WTC11 (cell line): ENCODE measurements at regions not wholly inside any gene's neighbourhood (a gene's known extent, or its start where the extent isn't known, plus 50 kb on each side); places are given as distances from the start of the nearest gene placed in this dataset.

Source experiments
- ATAC-seq: fragments of 200-7000 bp; cut with Tn5 transposase; 2 replicates; pipeline ENCODE4 v1.10.0; 2021; ENCODE audit warnings: mild to moderate bottlenecking, moderate library complexity
- CTCF ChIA-PET: fragments of 300-600 bp; sonication (Branson Sonifier 250); formaldehyde crosslinking; loops from one replicate; lab custom pipeline; 2021; ENCODE audit warnings: antibody characterized with exemption; lab: Charles Lee
- POLR2A ChIA-PET: fragments of 350-600 bp; sonication (Branson Sonifier 250); formaldehyde crosslinking; loops from one replicate; lab custom pipeline; 2021; ENCODE audit warnings: antibody characterized with exemption; lab: Charles Lee
- DNase-seq: peaks from one replicate; pipeline ENCODE4 v3.0.0; 2021; ENCODE audit warnings: low spot score
- H3K27ac Mint-ChIP-seq: 2 replicates; pipeline ENCODE4 v1.8.0; 2021; ENCODE audit warnings: mixed read lengths
- H3K27me3 Mint-ChIP-seq: 2 replicates; pipeline ENCODE4 v1.8.0; 2021; ENCODE audit warnings: low read depth, mild to moderate bottlenecking, moderate library complexity, mixed read lengths
- H3K36me3 Mint-ChIP-seq: 2 replicates; pipeline ENCODE4 v1.8.0; 2021; ENCODE audit warnings: mixed read lengths
- H3K4me1 Mint-ChIP-seq: 2 replicates; pipeline ENCODE4 v1.8.0; 2022; ENCODE audit warnings: mixed read lengths
- H3K4me3 Mint-ChIP-seq: 2 replicates; pipeline ENCODE4 v1.8.0; 2021; ENCODE audit warnings: mild to moderate bottlenecking, moderate library complexity, mixed read lengths
- H3K9me3 Mint-ChIP-seq: 2 replicates; pipeline ENCODE4 v1.8.0; 2021; ENCODE audit warnings: mixed read lengths
- CBFB ChIP-seq: sonication (generic); formaldehyde crosslinking; IDR thresholded peaks from 2 replicates; pipeline ENCODE4 v1.8.1; 2022; ENCODE audit warnings: mild to moderate bottlenecking, low read depth, missing genetic modification reagents
- FOXJ3 ChIP-seq: sonication (generic); formaldehyde crosslinking; IDR thresholded peaks from 2 replicates; pipeline ENCODE4 v1.9.0; 2021; ENCODE audit warnings: missing genetic modification reagents, mild to moderate bottlenecking, borderline replicate concordance
- GABPB1 ChIP-seq: sonication (generic); formaldehyde crosslinking; IDR thresholded peaks from 2 replicates; pipeline ENCODE4 v1.8.1; 2023; ENCODE audit warnings: mild to moderate bottlenecking, missing genetic modification reagents
- GRHL2 ChIP-seq: fragments of 250-450 bp; sonication (Bioruptor Pico); IDR thresholded peaks from 2 replicates; pipeline ENCODE4 v1.8.0; 2022; ENCODE audit warnings: mild to moderate bottlenecking, moderate library complexity; ENCODE audit not compliant: insufficient replicate concordance, severe bottlenecking
- KAT7 ChIP-seq: sonication (generic); formaldehyde crosslinking; IDR thresholded peaks from 2 replicates; pipeline ENCODE4 v1.8.1; 2023; ENCODE audit warnings: missing genetic modification reagents, mild to moderate bottlenecking, borderline replicate concordance
- NFATC4 ChIP-seq: fragments of 250-450 bp; sonication (Bioruptor Pico); IDR thresholded peaks from 2 replicates; pipeline ENCODE4 v1.9.0; 2021; ENCODE audit warnings: mild to moderate bottlenecking
- NFYB ChIP-seq: sonication (generic); formaldehyde crosslinking; conservative IDR thresholded peaks from 2 replicates; pipeline ENCODE4 v1.8.0; 2022; ENCODE audit warnings: low read depth, missing genetic modification reagents
- NR1H2 ChIP-seq: sonication (generic); formaldehyde crosslinking; IDR thresholded peaks from 2 replicates; pipeline ENCODE4 v1.9.0; 2021; ENCODE audit warnings: mild to moderate bottlenecking, moderate library complexity, missing genetic modification reagents
- NR3C1 ChIP-seq: sonication (generic); formaldehyde crosslinking; conservative IDR thresholded peaks from 2 replicates; pipeline ENCODE4 v1.8.1; 2023; ENCODE audit warnings: low read depth, mild to moderate bottlenecking, missing genetic modification reagents
- OVOL2 ChIP-seq: fragments of 250-450 bp; sonication (Bioruptor Pico); IDR thresholded peaks from 2 replicates; pipeline ENCODE4 v1.9.0; 2021; ENCODE audit warnings: mild to moderate bottlenecking, borderline replicate concordance
- SP1 ChIP-seq: sonication (generic); formaldehyde crosslinking; conservative IDR thresholded peaks from 2 replicates; pipeline ENCODE4 v1.8.1; 2022; ENCODE audit warnings: missing genetic modification reagents
- ZNF232 ChIP-seq: sonication (generic); formaldehyde crosslinking; IDR thresholded peaks from 2 replicates; pipeline ENCODE4 v1.8.0; 2022; ENCODE audit warnings: mild to moderate bottlenecking, missing genetic modification reagents
- ZNF317 ChIP-seq: sonication (generic); formaldehyde crosslinking; IDR thresholded peaks from 2 replicates; pipeline ENCODE4 v1.8.1; 2023; ENCODE audit warnings: low read depth, mild to moderate bottlenecking, moderate library complexity, missing genetic modification reagents, borderline replicate concordance
- TF ChIP-seq, protein P1 (sequence below): sonication (generic); formaldehyde crosslinking; IDR thresholded peaks from 2 replicates; pipeline ENCODE4 v1.8.0; 2022; ENCODE audit warnings: mild to moderate bottlenecking, missing genetic modification reagents
- TF ChIP-seq, protein P2 (sequence below): fragments of 250-450 bp; sonication (Bioruptor Pico); IDR thresholded peaks from 2 replicates; pipeline ENCODE4 v1.9.0; 2021; ENCODE audit warnings: moderate library complexity, mild to moderate bottlenecking, inconsistent platforms, borderline replicate concordance
- TF ChIP-seq, protein P3 (sequence below): sonication (generic); formaldehyde crosslinking; IDR thresholded peaks from 2 replicates; pipeline ENCODE4 v1.8.1; 2023; ENCODE audit warnings: mild to moderate bottlenecking, missing genetic modification reagents, borderline replicate concordance
- TF ChIP-seq, protein P4 (sequence below): sonication (generic); formaldehyde crosslinking; IDR thresholded peaks from 2 replicates; pipeline ENCODE4 v1.8.1; 2022; ENCODE audit warnings: missing genetic modification reagents, borderline replicate concordance
- TF ChIP-seq, protein P5 (sequence below): sonication (generic); formaldehyde crosslinking; IDR thresholded peaks from 2 replicates; pipeline ENCODE4 v1.8.1; 2022; ENCODE audit warnings: mild to moderate bottlenecking, moderate library complexity, missing genetic modification reagents

DNA sequence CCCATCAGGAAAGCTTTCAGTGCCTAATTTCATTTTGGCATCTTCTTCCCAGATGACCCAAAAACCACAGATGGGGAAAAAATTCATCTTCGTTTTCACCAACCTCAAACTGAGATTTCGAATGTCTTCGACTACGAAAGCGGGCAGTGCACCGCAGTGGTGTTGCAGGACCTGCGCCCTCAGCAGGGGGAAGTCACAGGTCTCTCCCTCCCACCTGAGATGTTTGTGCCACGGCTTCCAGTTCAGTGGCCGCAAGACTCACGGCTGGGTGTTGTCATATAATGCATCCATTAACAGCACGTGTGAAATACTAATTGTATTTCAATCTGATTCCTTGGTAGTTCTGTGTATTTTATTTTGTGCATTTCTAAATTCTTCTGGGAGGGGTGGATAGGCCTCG, 66.2 kb upstream of the SALL3 start:
- H3K27me3 Mint-ChIP-seq: no peaks in the 10 kb centered on the region; the same call in 1 of the 2 replicates
- CTCF ChIA-PET: no interaction called here
- ATAC-seq (no peak), DNase-seq (no peak)
- POLR2A ChIA-PET: interaction anchor here (0.6 kb wide), 1 partner anchor 1154 kb away, joined by 3 read pairs; no protein-coding TSS in a partner anchor
- no peak for TF ChIP-seq FOXJ3 (CRISPR knock-in tag)
- H3K9me3 Mint-ChIP-seq: peaks cover 17% of the 10 kb centered on the region
- no peak overlapping the region for H3K4me3 Mint-ChIP-seq
- H3K4me1 Mint-ChIP-seq: no peaks in the 10 kb centered on the region
- H3K36me3 Mint-ChIP-seq: peaks cover 4% of the 10 kb centered on the region; the same call in 1 of the 2 replicates
- no peak overlapping the region for H3K27ac Mint-ChIP-seq

DNA sequence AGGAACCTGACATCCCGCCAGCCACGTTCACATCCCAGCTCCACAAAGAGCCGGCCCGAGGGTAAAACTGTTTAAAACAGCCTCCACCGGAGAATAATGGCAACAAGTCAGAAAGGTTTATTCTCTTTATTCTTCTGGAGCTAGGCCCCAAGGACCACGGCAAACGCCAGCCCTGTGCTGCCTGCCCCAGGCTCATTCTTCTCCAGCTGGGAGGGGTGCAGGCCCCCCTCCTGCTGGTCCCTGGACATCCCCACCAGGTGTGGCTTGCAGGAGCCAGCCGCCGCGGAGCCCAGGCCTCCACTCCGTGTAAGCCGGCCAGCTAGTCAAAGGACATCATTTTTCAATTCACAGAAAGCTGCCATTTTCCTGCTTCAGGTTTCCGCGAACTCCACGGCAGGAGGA, 65.8 kb upstream of the SALL3 start:
- Mint-ChIP-seq H3K27ac (no peak overlapping the region), H3K27me3 (no peaks in the 10 kb centered on the region; the same call in 1 of the 2 replicates), H3K9me3 (peaks cover 21% of the 10 kb centered on the region), H3K4me3 (no peak overlapping the region), H3K4me1 (no peaks in the 10 kb centered on the region), H3K36me3 (peaks cover 4% of the 10 kb centered on the region; the same call in 1 of the 2 replicates)
- CTCF ChIA-PET: no interaction called here
- POLR2A ChIA-PET: interaction anchor here (0.6 kb wide), 1 partner anchor 1154 kb away, joined by 3 read pairs; no protein-coding TSS in a partner anchor
- DNase-seq: no peak
- ATAC-seq: no peak
- TF ChIP-seq, protein P1, sequence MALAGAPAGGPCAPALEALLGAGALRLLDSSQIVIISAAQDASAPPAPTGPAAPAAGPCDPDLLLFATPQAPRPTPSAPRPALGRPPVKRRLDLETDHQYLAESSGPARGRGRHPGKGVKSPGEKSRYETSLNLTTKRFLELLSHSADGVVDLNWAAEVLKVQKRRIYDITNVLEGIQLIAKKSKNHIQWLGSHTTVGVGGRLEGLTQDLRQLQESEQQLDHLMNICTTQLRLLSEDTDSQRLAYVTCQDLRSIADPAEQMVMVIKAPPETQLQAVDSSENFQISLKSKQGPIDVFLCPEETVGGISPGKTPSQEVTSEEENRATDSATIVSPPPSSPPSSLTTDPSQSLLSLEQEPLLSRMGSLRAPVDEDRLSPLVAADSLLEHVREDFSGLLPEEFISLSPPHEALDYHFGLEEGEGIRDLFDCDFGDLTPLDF: no peak

DNA sequence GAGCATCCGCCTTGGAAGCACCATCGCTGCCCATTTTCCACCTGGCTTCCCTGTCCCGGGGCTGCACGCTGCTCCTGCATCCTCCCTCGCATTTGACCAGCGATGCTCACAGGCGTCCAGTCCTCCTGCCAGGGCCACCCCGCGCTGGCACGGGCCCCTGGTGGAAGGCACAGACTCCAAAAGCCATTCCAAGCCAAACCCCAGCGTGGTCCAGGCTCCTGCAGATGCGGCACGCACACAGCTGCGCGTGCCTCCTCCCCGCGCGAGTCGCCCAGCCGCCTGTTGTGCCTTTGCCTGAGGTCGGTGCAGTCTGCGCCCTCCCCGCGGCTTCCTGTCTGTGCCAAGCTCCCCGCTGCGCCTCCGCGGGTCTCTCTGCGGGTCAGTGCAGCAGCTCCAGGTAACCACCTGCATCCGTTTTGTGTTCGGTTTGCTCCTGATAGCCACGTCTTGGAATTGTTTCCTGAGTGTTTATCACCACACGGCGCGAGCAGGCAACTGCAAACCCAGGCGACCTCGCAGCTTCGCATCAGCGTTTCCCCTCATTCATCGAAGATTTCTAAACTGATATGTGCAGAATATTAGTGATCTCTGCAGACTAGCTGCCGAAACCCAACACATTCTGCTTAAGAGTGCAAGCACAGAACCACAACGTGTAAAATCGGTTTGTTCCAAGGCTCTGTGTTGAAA, 65.2 kb upstream of the SALL3 start:
- Mint-ChIP-seq H3K36me3 (peaks cover 4% of the 10 kb centered on the region; the same call in 1 of the 2 replicates), H3K27ac (no peak overlapping the region), H3K4me3 (no peak overlapping the region), H3K4me1 (no peaks in the 10 kb centered on the region), H3K9me3 (peaks cover 21% of the 10 kb centered on the region), H3K27me3 (no peaks in the 10 kb centered on the region; the same call in 1 of the 2 replicates)
- CTCF ChIA-PET: interaction anchor here (1.3 kb wide), 1 partner anchor 39 kb away, joined by 5 read pairs; no protein-coding TSS in a partner anchor
- POLR2A ChIA-PET: interaction anchor here (0.6 kb wide), 1 partner anchor 1155 kb away, joined by 3 read pairs; no protein-coding TSS in a partner anchor
- TF ChIP-seq GRHL2 (CRISPR knock-in tag) (no peak), FOXJ3 (CRISPR knock-in tag) (no peak), CBFB (CRISPR knock-in tag) (no peak), SP1 (CRISPR knock-in tag) (no peak), OVOL2 (CRISPR knock-in tag) (no peak), GABPB1 (CRISPR knock-in tag) (no peak), ZNF232 (no peak), NFATC4 (CRISPR knock-in tag) (no peak), NR1H2 (CRISPR knock-in tag) (no peak), KAT7 (CRISPR knock-in tag) (no peak), ZNF317 (CRISPR knock-in tag) (no peak), NFYB (CRISPR knock-in tag) (no peak), NR3C1 (CRISPR knock-in tag) (no peak)
- TF ChIP-seq, protein P2, sequence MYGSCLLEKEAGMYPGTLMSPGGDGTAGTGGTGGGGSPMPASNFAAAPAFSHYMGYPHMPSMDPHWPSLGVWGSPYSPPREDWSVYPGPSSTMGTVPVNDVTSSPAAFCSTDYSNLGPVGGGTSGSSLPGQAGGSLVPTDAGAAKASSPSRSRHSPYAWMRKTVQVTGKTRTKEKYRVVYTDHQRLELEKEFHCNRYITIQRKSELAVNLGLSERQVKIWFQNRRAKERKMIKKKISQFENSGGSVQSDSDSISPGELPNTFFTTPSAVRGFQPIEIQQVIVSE: no peak
- TF ChIP-seq, protein P3, sequence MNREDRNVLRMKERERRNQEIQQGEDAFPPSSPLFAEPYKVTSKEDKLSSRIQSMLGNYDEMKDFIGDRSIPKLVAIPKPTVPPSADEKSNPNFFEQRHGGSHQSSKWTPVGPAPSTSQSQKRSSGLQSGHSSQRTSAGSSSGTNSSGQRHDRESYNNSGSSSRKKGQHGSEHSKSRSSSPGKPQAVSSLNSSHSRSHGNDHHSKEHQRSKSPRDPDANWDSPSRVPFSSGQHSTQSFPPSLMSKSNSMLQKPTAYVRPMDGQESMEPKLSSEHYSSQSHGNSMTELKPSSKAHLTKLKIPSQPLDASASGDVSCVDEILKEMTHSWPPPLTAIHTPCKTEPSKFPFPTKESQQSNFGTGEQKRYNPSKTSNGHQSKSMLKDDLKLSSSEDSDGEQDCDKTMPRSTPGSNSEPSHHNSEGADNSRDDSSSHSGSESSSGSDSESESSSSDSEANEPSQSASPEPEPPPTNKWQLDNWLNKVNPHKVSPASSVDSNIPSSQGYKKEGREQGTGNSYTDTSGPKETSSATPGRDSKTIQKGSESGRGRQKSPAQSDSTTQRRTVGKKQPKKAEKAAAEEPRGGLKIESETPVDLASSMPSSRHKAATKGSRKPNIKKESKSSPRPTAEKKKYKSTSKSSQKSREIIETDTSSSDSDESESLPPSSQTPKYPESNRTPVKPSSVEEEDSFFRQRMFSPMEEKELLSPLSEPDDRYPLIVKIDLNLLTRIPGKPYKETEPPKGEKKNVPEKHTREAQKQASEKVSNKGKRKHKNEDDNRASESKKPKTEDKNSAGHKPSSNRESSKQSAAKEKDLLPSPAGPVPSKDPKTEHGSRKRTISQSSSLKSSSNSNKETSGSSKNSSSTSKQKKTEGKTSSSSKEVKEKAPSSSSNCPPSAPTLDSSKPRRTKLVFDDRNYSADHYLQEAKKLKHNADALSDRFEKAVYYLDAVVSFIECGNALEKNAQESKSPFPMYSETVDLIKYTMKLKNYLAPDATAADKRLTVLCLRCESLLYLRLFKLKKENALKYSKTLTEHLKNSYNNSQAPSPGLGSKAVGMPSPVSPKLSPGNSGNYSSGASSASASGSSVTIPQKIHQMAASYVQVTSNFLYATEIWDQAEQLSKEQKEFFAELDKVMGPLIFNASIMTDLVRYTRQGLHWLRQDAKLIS (CRISPR knock-in tag): no peak
- TF ChIP-seq, protein P4, sequence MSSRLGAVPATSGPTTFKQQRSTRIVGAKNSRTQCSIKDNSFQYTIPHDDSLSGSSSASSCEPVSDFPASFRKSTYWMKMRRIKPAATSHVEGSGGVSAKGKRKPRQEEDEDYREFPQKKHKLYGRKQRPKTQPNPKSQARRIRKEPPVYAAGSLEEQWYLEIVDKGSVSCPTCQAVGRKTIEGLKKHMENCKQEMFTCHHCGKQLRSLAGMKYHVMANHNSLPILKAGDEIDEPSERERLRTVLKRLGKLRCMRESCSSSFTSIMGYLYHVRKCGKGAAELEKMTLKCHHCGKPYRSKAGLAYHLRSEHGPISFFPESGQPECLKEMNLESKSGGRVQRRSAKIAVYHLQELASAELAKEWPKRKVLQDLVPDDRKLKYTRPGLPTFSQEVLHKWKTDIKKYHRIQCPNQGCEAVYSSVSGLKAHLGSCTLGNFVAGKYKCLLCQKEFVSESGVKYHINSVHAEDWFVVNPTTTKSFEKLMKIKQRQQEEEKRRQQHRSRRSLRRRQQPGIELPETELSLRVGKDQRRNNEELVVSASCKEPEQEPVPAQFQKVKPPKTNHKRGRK (CRISPR knock-in tag): no peak
- TF ChIP-seq, protein P5, sequence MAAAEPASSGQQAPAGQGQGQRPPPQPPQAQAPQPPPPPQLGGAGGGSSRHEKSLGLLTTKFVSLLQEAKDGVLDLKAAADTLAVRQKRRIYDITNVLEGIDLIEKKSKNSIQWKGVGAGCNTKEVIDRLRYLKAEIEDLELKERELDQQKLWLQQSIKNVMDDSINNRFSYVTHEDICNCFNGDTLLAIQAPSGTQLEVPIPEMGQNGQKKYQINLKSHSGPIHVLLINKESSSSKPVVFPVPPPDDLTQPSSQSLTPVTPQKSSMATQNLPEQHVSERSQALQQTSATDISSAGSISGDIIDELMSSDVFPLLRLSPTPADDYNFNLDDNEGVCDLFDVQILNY (CRISPR knock-in tag): no peak
- DNase-seq (no peak), ATAC-seq (no peak)
